Activated T-cell treated with anti-CD3 and anti-CD28 coated beads, Interleukin-2, amount 50 U/mL, for 48 hours (primary cell): ENCODE measurements at regions not wholly inside any gene's neighbourhood (a gene's known extent, or its start where the extent isn't known, plus 50 kb on each side); places are given as distances from the start of the nearest gene placed in this dataset.
"Not testable (repeated sequence)": the region's sequence is repeated elsewhere in the genome, so short reads cannot be mapped to it uniquely, and the experiment has no call there.

Experiments
- DNase-seq, 2 experiments: peaks; one replicate each; pipeline ENCODE4 v3.0.0-alpha.2; 2020

DNA sequence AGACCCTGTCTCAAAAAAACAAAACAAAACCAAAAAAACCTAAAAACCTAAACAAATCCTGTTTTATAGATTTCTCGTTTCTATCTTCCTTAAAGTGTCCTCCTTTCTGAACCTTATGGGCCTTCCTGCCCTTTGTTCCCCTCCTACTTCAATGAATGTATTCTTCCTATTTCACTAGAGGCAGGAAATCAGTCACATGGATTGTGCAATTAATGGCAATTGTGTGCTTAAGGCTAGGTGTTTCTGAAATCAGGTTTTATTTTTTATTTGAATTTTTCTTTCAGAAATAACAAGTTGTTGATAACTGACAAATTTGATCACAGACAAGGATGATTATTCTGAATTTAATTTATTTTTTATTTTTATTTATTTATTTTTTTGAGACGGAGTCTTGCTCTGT lies 220.6 kb upstream of the SEMA6A start:
- DNase-seq, result no peak

DNA sequence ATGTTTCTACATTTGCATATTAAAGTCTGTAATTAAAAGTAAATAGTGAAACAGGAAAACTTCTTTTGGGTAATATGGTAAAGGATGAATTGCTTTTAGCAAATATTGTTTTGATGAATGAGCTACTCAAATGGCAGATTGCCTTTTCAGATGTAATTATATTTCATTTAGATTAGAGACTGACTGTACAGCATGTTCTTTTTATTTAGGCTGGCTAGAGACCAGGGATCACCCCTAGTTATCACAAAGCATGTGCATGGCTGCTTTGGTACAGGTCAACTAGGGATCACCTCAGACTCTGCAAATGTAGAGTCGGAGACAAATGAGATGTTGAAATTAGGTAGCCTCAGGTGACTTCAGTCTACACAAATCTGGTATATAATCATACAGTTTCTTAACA lies 214.9 kb upstream of the SEMA6A start:
- DNase-seq, result no peak

- no peak for DNase-seq
Observed at GRCh38 chr5:116788851-116789403, 214.3 kb upstream of the SEMA6A start.

DNA sequence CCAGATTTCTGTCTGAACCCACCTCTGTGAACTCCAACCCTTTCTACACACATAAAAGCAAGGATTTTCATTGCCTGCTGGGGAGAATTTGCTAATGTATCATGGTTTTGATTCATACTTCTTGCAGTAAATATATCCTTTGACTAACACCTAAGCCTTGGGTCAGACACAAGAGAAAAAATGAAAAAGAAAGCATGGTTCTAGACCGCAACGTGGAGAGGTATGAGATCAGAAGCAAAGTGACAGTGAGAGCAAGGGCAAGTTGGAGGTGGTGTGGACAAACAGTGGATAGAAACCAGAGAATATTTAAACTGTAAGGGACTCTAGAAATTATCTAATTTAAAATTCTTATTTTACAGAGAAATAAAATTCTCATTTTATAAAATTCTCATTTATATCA lies 212.9 kb upstream of the SEMA6A start:
- no peak for DNase-seq

- DNase-seq, result no peak
Observed at GRCh38 chr5:116785106-116785505, 210.5 kb upstream of the SEMA6A start.

DNA sequence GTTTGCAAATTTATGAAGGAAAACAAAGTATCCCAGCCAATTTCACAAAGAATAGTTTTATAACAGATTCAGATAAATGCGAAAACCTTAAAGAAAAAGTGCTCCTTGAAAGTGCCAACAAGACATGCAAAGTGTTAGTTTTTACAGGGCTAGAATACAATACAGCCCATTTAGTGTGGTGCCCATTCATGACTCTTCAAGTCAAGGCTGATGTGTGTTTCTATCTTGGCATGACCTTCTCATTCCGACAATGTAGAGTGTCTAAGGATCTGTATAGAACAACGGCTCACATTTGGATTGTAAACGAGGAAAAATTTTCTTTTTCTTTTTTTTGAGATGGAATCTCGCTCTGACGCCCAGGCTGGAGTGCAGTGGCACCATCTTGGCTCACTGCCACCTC lies 205.2 kb upstream of the SEMA6A start:
- no peak for DNase-seq

DNA sequence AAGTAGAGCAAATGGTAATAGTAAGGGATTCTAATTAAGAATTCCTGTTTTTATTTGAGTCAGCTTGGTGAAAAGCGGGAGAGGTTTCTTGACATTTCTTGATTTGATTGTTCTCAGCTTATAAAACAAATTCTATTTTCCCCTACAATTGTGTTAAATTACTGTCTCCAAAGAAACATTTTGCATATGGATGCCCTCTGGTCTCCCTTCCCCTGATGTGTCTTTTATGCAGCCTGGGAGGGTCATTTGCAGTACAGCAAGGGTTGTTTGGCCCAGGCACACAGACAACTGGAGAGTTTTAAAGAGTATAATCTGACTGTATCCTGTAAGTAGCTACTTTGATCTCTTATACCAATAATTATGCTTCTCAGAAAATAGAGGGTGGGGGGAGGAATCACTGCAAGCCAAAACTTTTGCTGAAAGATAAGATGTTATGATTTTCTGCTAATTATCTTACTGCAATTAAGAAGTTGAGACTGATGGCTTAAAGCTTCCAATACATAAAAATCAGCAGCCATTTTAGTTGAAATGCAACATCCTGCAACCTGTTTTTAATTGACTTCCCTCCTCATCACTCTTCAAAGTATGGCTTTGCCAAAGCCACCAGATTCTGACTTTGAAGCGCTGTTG lies 204.1 kb upstream of the SEMA6A start:
- no peak for DNase-seq

DNA sequence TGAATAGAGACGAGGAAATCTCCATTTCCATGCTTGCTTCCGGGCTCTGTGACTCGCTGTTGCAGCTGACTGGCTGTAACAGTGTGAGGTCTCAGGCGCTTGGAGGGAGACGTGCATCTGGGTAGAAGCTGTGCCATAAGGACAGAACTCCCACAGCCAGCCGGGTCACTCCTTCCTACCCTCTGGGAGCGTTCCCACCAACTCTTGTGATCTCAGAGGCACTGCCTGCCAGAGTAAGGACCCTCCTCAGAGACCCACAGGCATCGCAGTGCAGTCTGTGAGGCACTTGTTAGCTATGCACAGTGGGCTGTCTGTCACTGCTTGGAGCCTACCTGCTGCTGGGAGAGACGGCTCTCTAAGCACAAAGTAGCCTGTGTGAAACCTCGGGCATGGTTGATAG lies 203.4 kb upstream of the SEMA6A start:
- DNase-seq, result no peak

- no peak for DNase-seq
Observed at GRCh38 chr5:116773926-116774325, 199.3 kb upstream of the SEMA6A start.

DNA sequence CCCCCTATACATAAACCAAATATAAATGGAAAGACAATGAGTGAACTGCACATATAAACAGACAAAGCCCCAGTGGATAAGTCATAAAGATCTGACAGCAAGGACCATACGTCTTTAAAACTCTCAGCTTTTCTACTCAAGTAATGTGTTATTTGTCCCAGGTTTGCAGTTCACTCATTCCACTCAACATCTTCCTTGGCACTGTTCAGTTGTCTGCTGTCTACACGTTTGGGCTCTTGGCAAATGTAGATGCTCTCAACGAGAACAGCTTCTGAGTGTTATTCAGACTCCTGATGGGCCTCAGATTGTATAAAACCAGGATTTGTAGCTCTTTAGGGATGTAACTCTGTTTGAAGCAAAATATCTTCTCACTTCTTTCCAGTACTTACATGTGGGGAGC lies 198.2 kb upstream of the SEMA6A start:
- no peak for DNase-seq

DNA sequence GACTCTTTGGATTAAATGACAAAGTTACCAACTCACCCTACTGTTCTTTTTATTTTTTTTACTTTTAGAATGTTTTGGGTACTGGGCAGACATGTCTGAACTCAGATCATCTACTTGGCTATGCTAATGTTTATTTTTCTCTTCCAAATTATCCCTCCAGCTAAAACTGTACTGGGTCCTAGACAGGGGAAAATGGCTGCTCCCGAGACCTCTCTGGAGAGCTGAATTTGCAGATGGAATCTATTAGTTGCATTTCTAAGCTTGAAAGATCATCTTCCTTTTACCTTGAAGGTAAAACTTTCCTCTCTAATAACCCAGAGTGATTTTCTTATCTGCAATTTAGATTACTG lies 197.5 kb upstream of the SEMA6A start:
- DNase-seq, result no peak

DNA sequence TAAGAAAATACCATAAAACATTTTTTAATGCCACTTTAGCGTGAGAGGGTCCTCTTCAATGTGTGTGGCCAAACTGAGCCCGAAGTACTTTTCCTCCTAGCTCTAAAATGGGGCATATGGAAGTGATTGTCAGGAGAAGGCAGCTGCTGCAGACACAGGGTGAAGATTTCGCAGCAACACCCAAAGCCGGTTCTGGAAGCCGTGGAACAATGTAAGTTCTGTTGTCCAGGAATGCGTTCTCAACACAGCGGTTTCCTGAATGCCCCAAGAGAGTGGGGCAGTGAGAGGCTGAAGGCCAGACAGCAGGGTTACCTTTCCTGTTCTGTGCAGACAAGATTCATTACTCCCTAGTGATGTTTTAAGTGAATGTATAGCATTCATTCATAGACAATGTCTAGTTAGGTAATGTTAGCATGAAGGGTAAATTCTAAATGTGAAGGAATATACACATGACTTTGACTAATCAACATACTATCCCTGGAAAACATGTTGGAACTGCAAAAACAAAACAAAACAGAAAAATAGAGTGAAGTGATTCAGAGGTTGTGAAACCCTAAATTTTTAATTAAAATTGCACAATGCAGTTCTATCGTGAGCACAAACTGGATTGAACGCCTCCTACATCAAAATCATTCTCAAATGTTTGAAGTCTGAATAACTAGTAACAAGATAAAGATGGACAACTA lies 197.0 kb upstream of the SEMA6A start:
- DNase-seq, result no peak

- DNase-seq, result not testable (repeated sequence)
Observed at GRCh38 chr5:116769953-116770352, 195.3 kb upstream of the SEMA6A start.

DNA sequence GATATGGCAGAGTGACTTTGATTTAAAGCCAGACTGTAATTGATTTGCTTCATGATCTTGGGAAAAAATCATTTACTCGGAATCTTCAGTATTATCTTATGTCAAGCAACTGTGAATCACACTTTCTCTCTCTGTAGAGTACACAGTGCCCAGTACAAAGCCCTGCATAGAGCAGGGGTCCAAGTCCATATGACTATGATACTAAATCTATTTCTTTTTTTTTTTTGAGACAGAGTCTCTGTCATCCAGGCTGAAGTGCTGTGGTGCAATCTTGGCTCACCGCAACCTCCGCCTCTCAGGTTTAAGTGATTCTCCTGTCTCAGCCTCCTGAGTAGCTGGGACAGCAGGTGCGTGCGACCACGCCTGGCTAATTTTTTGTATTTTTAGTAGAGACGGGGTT lies 194.8 kb upstream of the SEMA6A start:
- DNase-seq, result no peak

GRCh38 chr5:116766470-116766947 lies 191.9 kb upstream of the SEMA6A start:
- peak in 1 of 2 experiments; percentile 15 for DNase-seq

DNA sequence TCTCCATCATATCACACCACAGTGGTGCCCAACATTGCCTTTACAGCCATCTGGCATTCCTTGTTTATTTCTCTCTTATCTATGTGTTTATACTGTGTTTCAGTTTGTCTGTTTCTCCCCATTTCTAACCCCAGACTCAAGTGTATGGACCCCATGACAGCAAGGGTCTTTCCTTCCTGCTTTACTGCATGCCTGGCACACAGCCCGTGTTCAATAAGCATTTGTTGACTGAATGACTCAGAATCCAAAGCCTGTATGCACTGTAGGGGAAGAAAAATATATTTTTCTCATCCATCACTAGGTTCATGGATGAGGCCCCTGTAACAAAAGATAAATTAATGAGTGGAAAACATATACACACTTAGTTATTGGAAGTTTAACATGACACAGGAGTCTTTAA lies 190.8 kb upstream of the SEMA6A start:
- no peak for DNase-seq

DNA sequence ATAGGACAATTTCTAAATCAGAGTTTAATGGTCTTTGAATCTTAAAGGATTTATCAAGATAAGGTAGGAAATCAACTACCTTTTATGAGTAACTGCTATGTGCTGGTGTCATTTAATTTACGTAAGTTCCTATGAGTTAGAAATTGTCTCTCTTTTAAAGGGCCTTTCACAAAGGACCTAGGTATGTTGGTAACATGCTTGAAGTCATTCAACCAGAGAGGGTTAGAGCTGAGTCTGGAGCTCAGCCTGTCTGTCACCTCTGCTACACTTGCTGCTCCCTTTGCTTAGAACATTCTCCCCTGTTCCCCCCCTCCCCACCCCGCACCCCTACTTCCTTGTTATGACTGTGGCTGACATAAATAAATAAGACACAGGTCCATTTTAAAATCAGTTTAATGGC lies 190.3 kb upstream of the SEMA6A start:
- DNase-seq, result no peak

- no peak for DNase-seq
Observed at GRCh38 chr5:116763987-116764866, 189.6 kb upstream of the SEMA6A start.

- DNase-seq, result no peak
Observed at GRCh38 chr5:116759860-116760640, 185.4 kb upstream of the SEMA6A start.

DNA sequence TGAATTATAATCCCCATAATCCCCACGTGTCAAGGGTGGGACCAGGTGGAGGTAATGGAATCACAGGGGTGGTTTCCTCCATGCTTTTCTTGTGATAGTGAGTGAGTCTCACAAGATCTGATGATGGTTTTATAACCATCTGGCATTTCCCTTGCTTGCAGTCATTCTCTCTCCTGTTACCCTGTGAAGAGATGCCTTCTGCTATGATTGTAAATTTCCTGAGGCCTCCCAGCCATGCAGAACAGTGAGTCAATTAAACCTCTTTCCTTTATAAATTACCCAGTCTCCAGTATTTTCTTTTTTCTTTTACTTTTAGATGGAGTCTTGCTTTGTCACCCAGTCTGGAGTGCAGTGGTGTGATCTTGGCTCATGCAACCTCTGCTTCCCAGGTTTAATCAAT lies 182.7 kb upstream of the SEMA6A start:
- no peak for DNase-seq

DNA sequence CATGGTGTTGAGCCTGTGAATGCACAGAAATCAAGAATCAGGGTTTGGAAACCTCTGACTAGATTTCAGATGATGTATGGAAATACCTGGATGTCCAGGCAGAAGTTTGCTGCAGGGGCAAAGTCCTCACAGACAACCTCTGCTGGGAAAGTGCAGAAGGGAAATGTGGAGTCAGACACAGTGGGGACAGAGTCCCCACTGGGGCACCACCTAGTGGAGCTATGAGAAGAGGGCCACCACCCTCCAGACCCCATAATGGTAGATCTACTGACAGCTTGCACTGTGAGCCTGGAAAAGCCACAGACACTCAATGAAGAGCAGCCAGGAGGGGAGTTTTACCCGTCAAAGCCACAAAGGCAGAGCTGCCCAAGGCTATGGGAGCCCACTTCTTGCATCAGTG lies 181.9 kb upstream of the SEMA6A start:
- DNase-seq, result no peak

GRCh38 chr5:116754556-116754955 lies 179.9 kb upstream of the SEMA6A start:
- no peak for DNase-seq

GRCh38 chr5:116751684-116752083 lies 177.1 kb upstream of the SEMA6A start:
- no peak for DNase-seq
